ENCODE measurements at regions not wholly inside any gene's neighbourhood (a gene's known extent, or its start where the extent isn't known, plus 50 kb on each side); places are given as distances from the start of the nearest gene placed in this dataset. TPM values are rescaled to one million over a fixed set of nuclear protein-coding genes. Genes with fewer than 3 reads are reported as not detected.

Small RNA genes in the stretch of these regions (small RNA-seq; reads per million reads assigned to genes)
- gene AC074198.2 (ENCODE audit: insufficient read depth): not detected
- not detected for gene RNU6-284P (ENCODE audit: insufficient read depth)

Data from H1 (cell line).